NCI-H345 treated with DMSO at 0.1 percent for 48 hours (cell line): ENCODE measurements at regions not wholly inside any gene's neighbourhood (a gene's known extent, or its start where the extent isn't known, plus 50 kb on each side); places are given as distances from the start of the nearest gene placed in this dataset.
"Not testable (repeated sequence)": the region's sequence is repeated elsewhere in the genome, so short reads cannot be mapped to it uniquely, and the experiment has no call there.

Source experiments
- DNase-seq: peaks from one replicate; lab custom pipeline; 2025; ENCODE audit not compliant: unreplicated experiment; lab: John Stamatoyannopoulos, UW

DNA sequence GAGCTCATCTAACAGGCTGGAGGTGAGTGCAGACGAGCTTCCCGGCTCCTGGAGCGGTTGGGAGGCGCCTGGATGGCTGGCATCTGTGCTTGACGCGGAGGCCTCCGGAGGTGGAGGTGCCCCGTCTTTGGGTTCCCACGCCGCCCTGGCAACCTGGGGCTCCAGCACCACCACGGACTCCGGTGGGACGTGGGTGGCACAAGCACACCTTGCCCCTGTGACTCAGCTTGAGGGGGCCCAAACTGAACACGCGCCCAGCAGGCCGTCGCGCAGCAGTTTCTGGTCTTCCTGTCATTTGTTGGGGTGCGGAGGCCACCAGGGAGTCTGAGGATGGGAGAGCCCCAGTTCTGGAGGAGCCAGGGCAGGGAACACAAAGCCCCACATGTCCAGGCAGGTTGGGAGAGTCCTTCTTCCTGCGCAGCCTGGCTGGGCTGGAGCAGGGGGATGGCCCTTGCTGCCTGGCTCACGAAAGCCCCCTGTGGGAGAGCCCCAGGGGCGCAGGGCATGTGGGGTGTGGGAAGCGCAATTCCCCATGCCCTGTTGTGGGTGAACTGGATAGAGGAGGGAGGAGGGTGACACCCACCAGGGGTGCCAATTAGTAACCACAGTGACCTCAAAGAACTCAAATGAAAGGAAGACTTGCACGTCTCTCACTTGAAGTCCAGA is 1378.6 kb upstream of the DEFB115 start:
- DNase-seq, result no peak

DNA sequence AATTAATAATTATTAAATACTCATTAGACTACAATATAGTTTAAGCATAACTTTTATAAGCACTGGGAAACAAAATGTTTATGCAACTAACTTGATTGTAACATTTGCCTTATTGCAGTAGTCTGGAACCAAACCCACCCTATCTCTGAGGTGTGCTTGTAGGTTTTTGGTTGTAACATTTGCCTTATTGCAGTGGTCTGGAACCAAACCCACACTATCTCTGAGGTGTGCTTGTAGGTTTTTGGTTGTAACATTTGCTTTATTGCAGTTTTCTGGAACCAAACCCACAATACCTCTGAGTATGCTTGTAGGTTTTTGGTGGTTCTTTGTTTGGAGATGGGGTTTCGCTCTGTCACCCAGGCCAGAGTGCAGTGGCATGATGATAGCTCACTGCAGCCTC is 1376.4 kb upstream of the DEFB115 start:
- DNase-seq, result not testable (repeated sequence)

DNA sequence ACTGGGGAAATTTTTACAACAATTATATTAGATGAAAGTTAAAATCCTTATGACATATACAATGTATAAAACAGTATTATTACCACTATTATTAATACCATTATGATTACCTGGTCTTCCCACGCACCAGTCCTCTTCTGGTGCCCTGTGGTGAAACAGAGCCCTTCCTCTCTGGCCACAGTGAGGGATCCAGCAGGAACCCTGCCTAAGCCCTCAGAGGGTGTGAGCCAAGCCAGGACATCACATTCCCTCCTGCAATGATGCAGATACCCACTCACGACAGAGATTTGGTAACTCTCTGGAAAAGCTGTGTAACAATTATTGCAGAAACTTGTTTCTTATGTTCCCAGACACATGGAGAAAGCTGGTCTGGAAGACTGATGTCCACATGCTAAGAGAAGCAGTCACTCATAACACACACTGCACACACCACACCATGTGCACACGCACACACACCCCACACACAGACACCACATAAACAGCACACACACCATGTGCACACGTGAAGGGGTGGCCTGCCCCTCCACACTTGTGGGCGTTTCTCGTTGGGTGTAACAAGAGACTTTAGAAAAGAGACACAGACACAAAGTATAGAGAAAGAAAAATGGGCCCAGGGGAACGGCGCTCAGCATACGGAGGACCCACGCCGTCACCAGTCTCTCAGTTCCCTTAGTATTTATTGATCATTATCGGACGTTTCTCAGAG is 1373.8 kb upstream of the DEFB115 start:
- not testable (repeated sequence) for DNase-seq

GRCh38 chr20:29884322-29884721 is 1373.1 kb upstream of the DEFB115 start:
- not testable (repeated sequence) for DNase-seq

- not testable (repeated sequence) for DNase-seq
These were observed 1371.9 kb upstream of the DEFB115 start for GRCh38 chr20:29885282-29886185.

DNA sequence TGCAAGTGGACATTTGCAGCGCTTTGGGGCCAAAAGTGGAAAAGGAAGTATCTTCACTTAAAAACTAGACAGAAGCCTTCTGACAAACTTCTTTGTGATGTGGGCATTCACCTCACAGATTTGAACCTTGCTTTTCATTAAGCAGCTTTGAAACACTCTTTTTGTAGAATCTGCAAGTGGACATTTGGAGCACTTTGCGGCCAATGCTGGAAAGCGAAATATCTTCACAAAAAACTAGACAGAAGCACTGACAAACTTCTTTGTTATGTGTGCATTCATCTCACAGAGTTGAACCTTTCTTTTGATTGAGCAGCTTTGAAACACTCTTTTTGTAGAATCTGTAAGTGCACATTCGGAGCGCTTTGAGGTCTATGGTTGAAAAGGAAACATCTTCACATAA is 1365.9 kb upstream of the DEFB115 start:
- DNase-seq, result not testable (repeated sequence)
